Activated T-cell treated with anti-CD3 and anti-CD28 coated beads, Interleukin-2, amount 50 U/mL, for 48 hours (primary cell): ENCODE measurements at regions not wholly inside any gene's neighbourhood (a gene's known extent, or its start where the extent isn't known, plus 50 kb on each side); places are given as distances from the start of the nearest gene placed in this dataset.
A peak's percentile ranks its signal among the peaks of the same experiment; 100 is the strongest.
"Not testable (repeated sequence)": the region's sequence is repeated elsewhere in the genome, so short reads cannot be mapped to it uniquely, and the experiment has no call there.

Source experiments
- DNase-seq, 2 experiments: peaks; one replicate each; pipeline ENCODE4 v3.0.0-alpha.2; 2020

DNA sequence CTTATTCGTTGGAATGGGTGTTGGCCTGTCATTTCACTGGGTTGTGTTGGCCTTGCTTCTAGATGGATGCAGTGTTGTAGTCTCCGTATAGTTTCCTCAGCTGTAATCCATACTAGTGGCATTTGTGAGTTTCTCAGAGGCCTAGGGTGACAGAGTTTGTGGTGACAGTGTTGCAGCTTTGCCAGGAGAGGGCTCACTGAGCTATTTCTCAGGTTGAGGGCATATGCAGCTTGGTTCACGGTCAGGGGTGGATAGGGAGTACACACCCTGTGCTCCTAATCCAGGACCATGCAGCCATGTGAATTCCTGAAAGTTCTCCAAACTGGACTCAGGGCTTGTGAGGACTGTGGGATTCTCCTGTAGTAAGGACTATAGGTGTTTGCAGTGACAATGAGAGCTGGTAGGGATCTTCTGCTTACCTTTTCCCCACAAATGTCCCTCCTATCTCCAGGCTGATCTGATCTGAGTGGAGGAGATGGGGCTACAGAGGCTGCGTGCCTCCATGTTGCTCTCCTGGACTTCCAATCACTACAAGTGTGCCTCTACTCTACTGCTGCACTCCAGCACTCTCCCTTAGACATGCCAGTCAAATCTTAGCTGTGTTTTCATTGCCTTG is 229.0 kb downstream of the STK31 start:
- no peak for DNase-seq

GRCh38 chr7:23939747-23940146 is 229.7 kb downstream of the STK31 start:
- not testable (repeated sequence) for DNase-seq

DNA sequence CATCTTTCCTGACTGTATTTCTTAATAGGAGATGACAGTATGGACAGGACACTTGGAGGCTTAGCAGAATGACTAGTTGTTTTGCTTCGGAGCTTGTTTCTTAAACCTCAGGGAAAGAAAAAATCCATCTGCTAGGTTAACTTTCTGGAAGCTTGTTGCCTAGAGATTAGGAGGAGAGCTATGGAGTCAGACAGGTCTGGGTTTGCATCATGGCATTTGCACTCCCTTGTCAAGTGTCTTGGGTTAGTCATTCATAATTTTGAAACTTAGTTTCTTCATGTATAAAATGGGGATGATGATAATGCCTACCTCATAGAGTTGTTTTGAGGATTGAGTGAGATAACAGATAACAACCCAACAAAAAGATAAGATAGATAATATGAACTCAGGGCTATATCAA is 231.5 kb downstream of the STK31 start:
- DNase-seq: no peak

GRCh38 chr7:23942032-23942431 is 232.0 kb downstream of the STK31 start:
- DNase-seq: no peak

GRCh38 chr7:23944131-23944530 is 234.1 kb downstream of the STK31 start:
- DNase-seq: no peak

DNA sequence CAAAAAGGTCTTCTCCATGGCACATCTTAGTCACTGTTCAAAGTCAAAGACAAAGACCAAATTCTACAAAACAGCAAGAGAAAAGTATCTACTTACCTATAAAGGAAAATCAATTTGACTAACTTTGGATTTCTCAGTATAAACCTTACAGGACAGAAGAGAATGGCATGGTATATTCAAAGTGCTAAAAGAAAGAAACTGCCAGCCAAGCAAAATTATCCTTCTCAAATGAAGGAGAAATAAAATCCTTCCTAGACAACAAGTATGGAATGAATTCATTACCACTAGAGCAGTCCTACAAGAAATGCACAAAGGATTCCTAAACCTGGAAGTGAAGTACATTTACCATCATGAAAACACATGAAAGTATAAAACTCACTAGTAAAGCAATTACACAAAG is 235.5 kb downstream of the STK31 start:
- DNase-seq: no peak

DNA sequence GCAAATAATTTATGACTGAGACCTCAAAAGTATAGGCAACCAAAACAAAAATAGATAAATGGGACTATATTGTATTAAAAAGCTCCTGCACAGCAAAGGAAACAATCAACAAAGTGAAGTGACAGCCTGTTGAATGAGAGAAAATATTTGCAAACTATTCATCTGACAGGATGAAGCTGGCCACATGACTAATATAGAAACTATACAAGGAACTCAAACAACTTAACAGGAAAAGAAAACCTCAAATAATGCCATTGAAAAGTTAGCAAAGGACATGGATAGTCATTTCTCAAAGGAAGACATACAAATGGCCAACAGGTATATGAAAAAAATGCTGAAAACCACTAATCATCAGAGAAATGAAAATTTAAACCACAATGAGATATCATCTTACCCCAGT is 245.1 kb downstream of the STK31 start:
- DNase-seq: no peak

- no peak for DNase-seq
Observed at GRCh38 chr7:23955600-23956149, 245.7 kb downstream of the STK31 start.

GRCh38 chr7:23956772-23957576 is 247.0 kb downstream of the STK31 start:
- DNase-seq: no peak

GRCh38 chr7:23959821-23960220 is 249.8 kb downstream of the STK31 start:
- no peak for DNase-seq

DNA sequence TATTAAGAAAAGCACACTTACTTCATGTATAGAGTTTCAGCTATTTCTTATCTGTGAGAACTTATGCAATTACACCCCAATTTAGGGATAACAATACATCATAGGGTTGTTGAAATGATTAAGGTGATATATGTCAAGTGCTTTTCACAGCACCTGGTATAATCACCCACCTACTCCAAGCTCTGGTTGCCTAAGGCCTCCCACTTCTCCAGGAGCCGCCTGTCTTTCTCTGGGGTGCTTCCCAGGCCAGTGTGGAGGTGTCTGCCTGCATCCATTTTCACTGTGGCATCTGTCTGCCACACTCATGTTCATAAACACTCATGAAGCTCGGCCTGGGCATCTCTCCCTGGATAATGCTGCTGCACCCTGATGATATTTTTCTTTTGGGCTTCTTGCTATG is 250.3 kb downstream of the STK31 start:
- DNase-seq: no peak

GRCh38 chr7:23963461-23964165 is 253.6 kb downstream of the STK31 start:
- no peak for DNase-seq

DNA sequence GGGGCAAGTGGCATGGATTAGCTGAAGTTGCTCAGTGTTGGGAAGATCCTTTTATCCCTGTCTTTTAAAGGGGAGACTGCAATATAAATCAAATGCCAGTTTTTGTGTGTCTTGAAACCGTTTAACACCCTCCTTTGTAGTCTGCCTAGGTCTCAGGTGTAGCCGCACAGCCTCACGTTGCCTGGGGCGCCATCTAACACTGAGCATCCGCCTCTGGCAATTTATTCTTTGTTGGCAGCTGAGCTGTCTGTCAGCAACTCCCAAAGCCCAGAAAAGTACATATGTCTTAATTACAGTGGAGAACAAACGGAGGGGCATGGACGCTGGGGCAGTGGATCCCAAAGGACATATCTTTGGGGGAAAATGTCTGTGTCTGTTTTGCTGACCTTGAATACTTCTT is 254.7 kb downstream of the STK31 start:
- DNase-seq: no peak

- no peak for DNase-seq
Observed at GRCh38 chr7:23965296-23965695, 255.3 kb downstream of the STK31 start.

GRCh38 chr7:23966941-23967340 is 256.9 kb downstream of the STK31 start:
- no peak for DNase-seq

GRCh38 chr7:23967949-23968599 is 258.1 kb downstream of the STK31 start:
- DNase-seq: peak; percentile 19 to 23

DNA sequence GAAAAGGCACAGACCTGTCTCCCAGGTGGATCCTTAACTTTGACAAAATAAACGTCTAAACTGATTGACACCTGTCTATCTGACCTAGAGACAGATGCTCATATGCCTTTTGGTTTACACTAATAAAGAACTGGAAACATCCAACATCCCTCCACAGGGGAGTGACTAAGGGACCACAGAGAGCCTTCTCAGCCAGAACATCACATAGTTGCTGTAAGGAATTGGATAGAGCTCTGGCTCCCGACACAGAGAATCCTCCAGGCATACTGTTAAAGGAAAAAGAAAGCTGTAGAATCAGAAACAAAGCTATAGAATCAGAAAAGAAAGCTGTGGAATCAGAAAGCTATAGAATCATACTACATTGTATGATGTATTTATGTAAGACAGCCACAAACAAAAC is 258.8 kb downstream of the STK31 start:
- no peak for DNase-seq

DNA sequence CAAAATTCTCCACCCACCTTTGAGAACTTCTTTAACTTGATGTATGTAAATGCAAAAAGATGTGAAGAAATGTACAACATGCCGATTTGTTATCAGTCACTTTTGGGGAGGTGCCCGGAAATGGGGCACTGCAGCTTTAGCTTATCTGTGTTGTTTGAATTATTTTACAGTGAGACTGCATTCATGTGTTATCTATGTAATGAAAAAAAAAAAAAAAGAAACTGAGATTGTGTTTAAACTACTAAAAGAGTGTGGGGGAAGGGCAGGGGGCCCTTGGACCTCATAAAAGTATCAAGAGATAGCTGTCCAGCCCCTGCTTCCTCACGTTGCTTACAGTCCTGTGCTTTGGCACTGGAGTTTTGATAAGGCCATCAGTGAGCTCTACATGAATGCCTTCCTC is 259.4 kb downstream of the STK31 start:
- DNase-seq: no peak

GRCh38 chr7:23970193-23970592 is 260.2 kb downstream of the STK31 start:
- no peak for DNase-seq

DNA sequence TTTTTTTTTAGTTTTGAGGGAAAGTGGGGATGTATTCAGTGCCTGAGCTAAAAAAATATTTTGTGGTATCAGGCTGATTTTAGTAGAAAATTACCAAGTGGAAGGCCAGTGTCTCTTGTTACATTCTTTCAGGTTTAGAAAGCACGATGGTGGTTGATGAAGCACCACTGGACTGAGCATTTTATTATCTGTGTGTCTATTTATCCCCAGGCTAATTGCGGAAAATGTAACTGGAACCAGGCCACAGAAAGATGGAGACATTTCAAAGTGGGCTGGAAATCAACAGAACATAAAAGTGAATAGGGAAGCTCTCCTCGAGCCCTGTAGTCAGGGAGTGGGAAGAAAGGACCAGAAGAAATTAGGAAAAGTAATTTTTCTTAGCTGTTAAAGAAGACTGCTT is 261.0 kb downstream of the STK31 start:
- DNase-seq: no peak

GRCh38 chr7:23972057-23972456 is 262.0 kb downstream of the STK31 start:
- no peak for DNase-seq

DNA sequence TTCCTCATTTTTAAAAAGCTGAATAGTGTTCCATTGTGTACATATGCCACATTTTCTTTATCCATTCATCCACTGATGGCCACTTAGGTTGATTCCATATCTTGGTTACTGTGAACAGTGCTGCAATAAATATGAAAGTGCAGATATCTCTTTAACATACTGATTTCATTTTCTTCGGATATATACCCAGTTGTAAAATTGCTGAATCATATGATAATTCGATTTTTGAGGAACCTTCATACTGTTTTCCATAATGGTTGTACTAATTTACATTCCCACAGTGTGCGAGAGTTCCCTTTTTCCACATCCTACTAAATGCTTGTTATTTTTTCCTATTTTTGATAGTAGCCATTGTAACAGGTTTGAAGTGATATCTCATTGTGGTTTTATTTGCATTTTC is 263.2 kb downstream of the STK31 start:
- no peak for DNase-seq

DNA sequence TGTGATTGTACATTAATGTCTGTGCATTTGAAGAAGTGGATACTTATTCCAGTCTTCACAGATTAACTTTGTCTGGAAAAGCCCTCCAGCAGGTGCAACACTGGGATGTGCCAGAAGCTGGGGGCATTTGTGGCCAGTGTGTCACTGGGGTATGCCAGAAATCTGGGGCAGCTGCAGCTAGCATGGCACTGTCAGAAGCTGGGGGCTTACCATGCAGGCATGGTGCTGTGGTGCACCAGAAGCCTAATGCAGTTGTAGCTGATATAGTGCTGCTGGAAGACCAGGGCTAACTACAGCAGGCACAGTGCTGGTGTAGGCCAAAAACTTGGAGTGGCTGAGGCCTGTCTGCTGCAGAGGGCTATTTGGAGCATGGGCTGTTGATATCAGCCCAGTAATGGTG is 270.1 kb downstream of the STK31 start:
- DNase-seq: no peak
